ENCODE measurements at regions not wholly inside any gene's neighbourhood (a gene's known extent, or its start where the extent isn't known, plus 50 kb on each side); places are given as distances from the start of the nearest gene placed in this dataset.

- DNase-seq = no peak
- H3K27ac ChIP-seq = no peak overlapping the region
- intact Hi-C loops (cut with DNase I) = no loop called here
- no peaks in the 10 kb centered on the region for H3K36me3 ChIP-seq
- H3K4me3 ChIP-seq = no peak overlapping the region
- H3K9me3 ChIP-seq = no peaks in the 10 kb centered on the region
- ATAC-seq = no peak
- no peaks in the 10 kb centered on the region for H3K4me1 ChIP-seq
- H3K27me3 ChIP-seq = no peaks in the 10 kb centered on the region
- TF ChIP-seq CTCF (IDR thresholded peaks at IDR 0.05) = no peak
Measured at GRCh38 chr4:64581422-64581821, 172.2 kb upstream of the TECRL start.

DNA sequence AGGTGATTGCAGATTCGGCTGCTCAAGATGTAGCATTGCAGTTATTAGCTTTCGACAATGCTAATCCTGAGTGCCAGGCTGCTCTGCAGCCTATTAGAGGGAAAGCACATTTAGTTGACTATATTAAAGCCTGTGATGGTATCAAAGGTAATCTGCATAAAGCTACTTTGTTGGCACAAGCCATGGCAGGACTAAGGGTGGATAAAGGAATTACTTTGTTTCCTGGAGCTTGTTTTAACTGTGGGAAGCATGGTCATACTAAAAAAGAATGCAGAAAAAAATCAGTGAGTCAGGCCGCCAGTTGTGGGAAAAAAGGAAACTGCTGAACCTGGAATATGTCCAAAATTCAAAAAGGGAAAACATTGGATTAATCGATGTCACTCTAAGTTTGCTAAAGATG lies 154.9 kb upstream of the TECRL start:
- no peak overlapping the region for H3K27ac ChIP-seq
- DNase-seq = no peak
- H3K36me3 ChIP-seq = no peaks in the 10 kb centered on the region
- no peak for ATAC-seq
- H3K4me3 ChIP-seq = no peak overlapping the region
- TF ChIP-seq CTCF (IDR thresholded peaks at IDR 0.05) = no peak
- H3K9me3 ChIP-seq = no peaks in the 10 kb centered on the region
- H3K27me3 ChIP-seq = no peaks in the 10 kb centered on the region
- no peaks in the 10 kb centered on the region for H3K4me1 ChIP-seq
- intact Hi-C loops (cut with DNase I) = no loop called here

- ATAC-seq = no peak
- intact Hi-C loops (cut with DNase I) = no loop called here
- no peak overlapping the region for H3K4me3 ChIP-seq
- H3K36me3 ChIP-seq = no peaks in the 10 kb centered on the region
- H3K4me1 ChIP-seq = no peaks in the 10 kb centered on the region
- H3K27me3 ChIP-seq = no peaks in the 10 kb centered on the region
- DNase-seq = no peak
- H3K27ac ChIP-seq = no peak overlapping the region
- TF ChIP-seq CTCF (IDR thresholded peaks at IDR 0.05) = no peak
- no peaks in the 10 kb centered on the region for H3K9me3 ChIP-seq
Measured at GRCh38 chr4:64559571-64559970, 150.3 kb upstream of the TECRL start.

GRCh38 chr4:64551125-64551524 lies 141.9 kb upstream of the TECRL start:
- ATAC-seq = no peak
- no peak for TF ChIP-seq CTCF (IDR thresholded peaks at IDR 0.05)
- H3K9me3 ChIP-seq = no peaks in the 10 kb centered on the region
- no peaks in the 10 kb centered on the region for H3K27me3 ChIP-seq
- no peaks in the 10 kb centered on the region for H3K4me1 ChIP-seq
- intact Hi-C loops (cut with DNase I) = no loop called here
- H3K36me3 ChIP-seq = no peaks in the 10 kb centered on the region
- no peak overlapping the region for H3K4me3 ChIP-seq
- DNase-seq = no peak
- H3K27ac ChIP-seq = no peak overlapping the region

GRCh38 chr4:64545593-64545992 lies 136.3 kb upstream of the TECRL start:
- H3K27me3 ChIP-seq = no peaks in the 10 kb centered on the region
- H3K27ac ChIP-seq = no peak overlapping the region
- no peaks in the 10 kb centered on the region for H3K9me3 ChIP-seq
- DNase-seq (peak; percentile 51), ATAC-seq (no peak)
- H3K36me3 ChIP-seq = no peaks in the 10 kb centered on the region
- intact Hi-C loops (cut with DNase I) = no loop called here
- H3K4me1 ChIP-seq = no peaks in the 10 kb centered on the region
- H3K4me3 ChIP-seq = no peak overlapping the region
- TF ChIP-seq CTCF (IDR thresholded peaks at IDR 0.05) = no peak

- ATAC-seq = peak; percentile 84
- Histone ChIP-seq H3K27me3 (no peaks in the 10 kb centered on the region), H3K4me3 (no peak overlapping the region), H3K4me1 (no peaks in the 10 kb centered on the region), H3K9me3 (no peaks in the 10 kb centered on the region), H3K36me3 (no peaks in the 10 kb centered on the region), H3K27ac (no peak overlapping the region)
- peak; percentile 77 for TF ChIP-seq CTCF (IDR thresholded peaks at IDR 0.05)
- no peak for DNase-seq
- intact Hi-C loops (cut with DNase I) = no loop called here
Measured at GRCh38 chr4:64539234-64539849, 130.1 kb upstream of the TECRL start.

All from upper lobe of right lung (tissue), 1 donor.